ENCODE measurements at regions not wholly inside any gene's neighbourhood (a gene's known extent, or its start where the extent isn't known, plus 50 kb on each side); places are given as distances from the start of the nearest gene placed in this dataset.

- no peak for TF ChIP-seq CTCF (IDR thresholded peaks at IDR 0.05)
- TF ChIP-seq POLR2A (IDR thresholded peaks at IDR 0.05), result no peak
Measured at GRCh38 chr14:40393143-40393542, 960.9 kb upstream of the FBXO33 start.
